Type B pancreatic cell (in vitro differentiated cells): ENCODE measurements at regions not wholly inside any gene's neighbourhood (a gene's known extent, or its start where the extent isn't known, plus 50 kb on each side); places are given as distances from the start of the nearest gene placed in this dataset.

Experiments
- DNase-seq: peaks from one replicate; pipeline ENCODE4 v3.0.0; 2021; ENCODE audit warnings: mixed read lengths; ENCODE audit not compliant: unreplicated experiment; ENCODE audit errors: extremely low spot score
- H3K27ac Mint-ChIP-seq: 2 replicates; pipeline ENCODE4 v1.8.0; 2021; ENCODE audit warnings: mild to moderate bottlenecking, mixed read lengths
- H3K27me3 Mint-ChIP-seq: 2 replicates; pipeline ENCODE4 v1.8.0; 2021; ENCODE audit warnings: mixed read lengths
- H3K36me3 Mint-ChIP-seq: 2 replicates; pipeline ENCODE4 v1.8.0; 2021; ENCODE audit warnings: mixed read lengths
- H3K4me1 Mint-ChIP-seq: one replicate; pipeline ENCODE4 v1.8.0; 2021; ENCODE audit warnings: mixed read lengths; ENCODE audit not compliant: unreplicated experiment
- H3K4me3 Mint-ChIP-seq: 2 replicates; pipeline ENCODE4 v1.8.0; 2021; ENCODE audit warnings: mild to moderate bottlenecking, mixed read lengths
- H3K9me3 Mint-ChIP-seq: 2 replicates; pipeline ENCODE4 v1.8.0; 2021; ENCODE audit warnings: mixed read lengths
- TF ChIP-seq, protein P1 (sequence below): fragments of 200-600 bp; sonication (generic); conservative IDR thresholded peaks from 2 replicates; pipeline ENCODE4 v1.5.0; 2021; ENCODE audit warnings: antibody characterized with exemption, mild to moderate bottlenecking

DNA sequence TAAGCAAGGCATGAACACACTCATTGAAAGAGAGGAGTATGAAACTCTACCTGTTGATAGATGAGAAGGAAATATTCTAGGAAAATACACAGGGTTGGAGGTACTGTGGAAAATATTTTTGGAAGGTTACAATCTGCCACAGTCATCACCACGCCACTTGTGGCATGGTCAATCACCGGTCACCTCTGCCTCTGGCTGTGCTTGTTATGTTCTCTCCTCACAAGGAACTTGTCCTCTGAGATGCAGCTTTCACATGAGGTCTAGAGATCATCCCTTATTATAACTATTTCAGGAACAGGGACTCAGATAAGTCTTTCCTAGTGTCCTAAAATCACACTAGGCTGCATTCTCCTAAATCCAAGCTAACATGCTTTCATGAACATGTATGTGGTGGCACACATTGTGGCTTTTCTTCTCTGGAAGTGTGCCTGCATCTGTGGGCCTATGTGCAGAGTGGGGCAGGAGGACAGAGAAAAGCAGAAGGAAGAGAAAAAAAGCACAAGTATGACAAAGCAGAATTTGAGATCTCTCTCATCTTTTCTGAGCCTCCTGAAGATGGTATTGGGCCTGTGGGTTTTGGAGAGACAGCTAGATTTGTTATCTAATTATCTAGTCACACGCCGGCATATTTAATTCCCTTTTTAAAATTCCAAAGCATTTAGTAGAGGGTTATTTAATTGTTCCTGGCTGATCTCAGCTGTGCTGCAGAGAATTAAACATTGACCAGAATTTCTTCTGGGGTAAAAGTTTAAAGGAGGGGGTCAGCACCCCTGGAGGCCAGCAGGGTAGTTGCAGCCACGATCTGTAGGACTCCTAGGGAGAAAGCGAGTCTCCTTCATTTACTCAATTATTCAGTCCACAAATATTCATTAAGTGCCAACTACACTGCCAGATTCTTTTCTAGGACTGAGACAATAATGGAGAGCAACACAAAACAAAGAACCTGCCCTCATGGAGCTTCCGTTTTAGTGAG, 294.6 kb downstream of the RDH14 start:
- H3K4me1 Mint-ChIP-seq: no peaks in the 10 kb centered on the region
- TF ChIP-seq, protein P1, sequence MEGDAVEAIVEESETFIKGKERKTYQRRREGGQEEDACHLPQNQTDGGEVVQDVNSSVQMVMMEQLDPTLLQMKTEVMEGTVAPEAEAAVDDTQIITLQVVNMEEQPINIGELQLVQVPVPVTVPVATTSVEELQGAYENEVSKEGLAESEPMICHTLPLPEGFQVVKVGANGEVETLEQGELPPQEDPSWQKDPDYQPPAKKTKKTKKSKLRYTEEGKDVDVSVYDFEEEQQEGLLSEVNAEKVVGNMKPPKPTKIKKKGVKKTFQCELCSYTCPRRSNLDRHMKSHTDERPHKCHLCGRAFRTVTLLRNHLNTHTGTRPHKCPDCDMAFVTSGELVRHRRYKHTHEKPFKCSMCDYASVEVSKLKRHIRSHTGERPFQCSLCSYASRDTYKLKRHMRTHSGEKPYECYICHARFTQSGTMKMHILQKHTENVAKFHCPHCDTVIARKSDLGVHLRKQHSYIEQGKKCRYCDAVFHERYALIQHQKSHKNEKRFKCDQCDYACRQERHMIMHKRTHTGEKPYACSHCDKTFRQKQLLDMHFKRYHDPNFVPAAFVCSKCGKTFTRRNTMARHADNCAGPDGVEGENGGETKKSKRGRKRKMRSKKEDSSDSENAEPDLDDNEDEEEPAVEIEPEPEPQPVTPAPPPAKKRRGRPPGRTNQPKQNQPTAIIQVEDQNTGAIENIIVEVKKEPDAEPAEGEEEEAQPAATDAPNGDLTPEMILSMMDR: peak; percentile 61
- DNase-seq: no peak
- H3K36me3 Mint-ChIP-seq: no peaks in the 10 kb centered on the region
- H3K27ac Mint-ChIP-seq: no peak overlapping the region
- H3K9me3 Mint-ChIP-seq: no peaks in the 10 kb centered on the region
- H3K27me3 Mint-ChIP-seq: no peaks in the 10 kb centered on the region
- H3K4me3 Mint-ChIP-seq: no peak overlapping the region

DNA sequence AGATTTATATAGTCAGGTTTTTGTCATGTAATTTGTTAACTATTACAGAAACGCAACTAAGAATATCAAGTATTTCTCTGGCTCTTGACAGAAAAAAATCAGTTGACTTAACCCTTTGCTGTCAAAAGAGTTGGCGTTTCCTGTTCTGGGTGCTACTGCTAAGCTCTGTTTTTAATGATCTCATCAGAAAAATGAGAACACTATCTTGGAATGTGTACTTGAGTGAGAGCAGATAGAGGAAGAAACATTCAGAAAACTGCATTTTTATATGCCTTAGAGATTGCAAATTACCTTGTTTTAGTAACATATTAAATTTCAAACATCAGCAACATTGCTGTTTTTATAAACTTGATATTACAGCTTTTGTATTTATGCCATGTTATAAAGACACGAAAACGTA, 297.9 kb downstream of the RDH14 start:
- H3K27ac Mint-ChIP-seq: no peak overlapping the region
- no peaks in the 10 kb centered on the region for H3K36me3 Mint-ChIP-seq
- H3K9me3 Mint-ChIP-seq: no peaks in the 10 kb centered on the region
- no peaks in the 10 kb centered on the region for H3K27me3 Mint-ChIP-seq
- DNase-seq: no peak
- H3K4me1 Mint-ChIP-seq: no peaks in the 10 kb centered on the region
- no peak overlapping the region for H3K4me3 Mint-ChIP-seq
- TF ChIP-seq, protein P1: no peak

DNA sequence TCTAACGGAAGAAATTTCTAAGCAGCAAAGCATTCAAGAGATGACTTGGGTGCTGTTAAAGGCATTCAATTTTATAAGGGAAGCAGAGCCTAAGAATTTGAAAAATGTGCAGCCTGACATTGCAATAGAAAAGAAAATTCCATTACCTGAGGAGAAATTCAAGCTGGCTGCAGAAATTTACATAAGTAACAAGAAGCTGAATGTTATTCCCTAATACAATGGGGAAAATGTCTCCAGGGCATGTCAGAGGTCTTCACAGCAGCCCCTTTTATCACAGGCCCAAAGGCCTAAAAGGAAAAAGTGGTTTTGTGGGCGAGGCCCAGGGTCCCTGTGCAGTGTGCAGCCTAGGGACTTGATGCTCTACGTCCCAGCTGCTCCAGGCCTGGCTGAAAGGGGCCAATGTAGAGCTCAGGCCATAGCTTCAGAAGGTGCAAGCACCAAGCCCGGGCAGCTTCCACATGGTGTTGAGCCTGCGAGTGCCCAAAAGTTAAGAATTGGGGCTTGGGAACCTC, 306.7 kb downstream of the RDH14 start:
- H3K4me1 Mint-ChIP-seq: no peaks in the 10 kb centered on the region

DNA sequence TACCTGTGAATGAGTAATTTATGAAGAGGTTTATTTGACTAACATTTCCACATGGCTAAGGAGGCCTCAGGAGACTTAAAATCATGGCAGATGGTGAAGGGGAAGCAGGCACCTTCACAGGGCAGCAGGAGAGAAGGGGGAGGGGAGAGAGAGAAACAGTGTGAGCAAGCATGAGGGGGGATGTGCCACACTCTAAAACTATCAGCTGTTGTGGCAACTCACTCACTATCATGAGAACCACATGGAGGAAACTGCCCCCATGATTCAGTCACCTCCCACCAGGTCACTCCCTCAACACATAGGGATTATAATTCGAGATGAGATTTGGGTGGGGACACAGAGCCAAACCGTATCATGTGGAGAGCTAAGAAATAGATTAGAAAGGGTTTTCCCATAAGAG, 309.0 kb downstream of the RDH14 start:
- Mint-ChIP-seq H3K4me3 (no peak overlapping the region), H3K36me3 (no peaks in the 10 kb centered on the region), H3K27me3 (no peaks in the 10 kb centered on the region), H3K4me1 (no peaks in the 10 kb centered on the region), H3K9me3 (no peaks in the 10 kb centered on the region), H3K27ac (no peak overlapping the region)
- no peak for DNase-seq
- TF ChIP-seq, protein P1: no peak

More for the DNA sequence above, 306.7 kb downstream of the RDH14 start:
- Mint-ChIP-seq H3K9me3 (no peaks in the 10 kb centered on the region), H3K4me3 (no peak overlapping the region), H3K27ac (no peak overlapping the region), H3K36me3 (no peaks in the 10 kb centered on the region), H3K27me3 (no peaks in the 10 kb centered on the region)
- TF ChIP-seq, protein P1: no peak
- no peak for DNase-seq

DNA sequence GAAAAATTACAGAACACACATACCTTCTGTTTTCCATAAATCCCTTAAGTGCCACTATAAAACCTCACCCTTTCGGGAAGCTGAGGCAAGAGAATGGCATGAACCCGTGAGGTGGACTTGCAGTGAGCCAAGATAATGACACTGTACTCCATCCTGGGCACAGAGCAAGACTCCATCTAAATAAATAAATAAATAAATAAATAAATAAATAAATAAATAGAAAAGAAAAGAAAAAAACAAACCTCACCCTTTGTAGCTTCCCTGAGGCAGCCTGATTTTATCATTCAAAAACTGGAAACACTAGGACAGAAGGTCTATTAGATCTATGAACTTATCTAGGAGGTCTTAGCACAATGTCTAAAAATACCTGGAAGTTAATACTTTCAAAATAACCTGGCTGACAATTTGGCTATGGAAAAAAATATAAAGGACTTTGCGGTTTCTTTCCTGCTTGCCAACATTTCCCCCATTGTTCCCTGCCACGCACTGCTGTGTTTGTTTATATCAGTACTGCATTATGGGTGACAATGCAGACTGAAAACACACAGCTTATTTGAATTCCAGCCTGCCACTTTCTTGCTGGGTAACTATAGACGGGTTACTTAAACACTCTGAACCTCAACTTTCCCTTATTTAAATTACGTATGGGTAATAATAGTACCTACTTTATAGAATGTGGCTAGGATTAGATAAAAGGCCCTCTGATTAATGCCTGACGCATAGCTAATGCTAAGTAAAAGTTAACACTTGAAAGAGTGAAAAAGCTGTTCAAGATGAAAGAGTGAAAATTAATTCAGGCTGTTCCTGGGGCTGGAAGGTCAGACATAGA, 313.0 kb downstream of the RDH14 start:
- Mint-ChIP-seq H3K27ac (no peak overlapping the region), H3K9me3 (no peaks in the 10 kb centered on the region), H3K36me3 (no peaks in the 10 kb centered on the region), H3K4me3 (no peak overlapping the region), H3K4me1 (no peaks in the 10 kb centered on the region), H3K27me3 (peaks cover 7% of the 10 kb centered on the region)
- no peak for DNase-seq
- TF ChIP-seq, protein P1: no peak
